DMS114 treated with DMSO at 0.1 percent for 48 hours (cell line): ENCODE measurements at regions not wholly inside any gene's neighbourhood (a gene's known extent, or its start where the extent isn't known, plus 50 kb on each side); places are given as distances from the start of the nearest gene placed in this dataset.
"Not testable (repeated sequence)": the region's sequence is repeated elsewhere in the genome, so short reads cannot be mapped to it uniquely, and the experiment has no call there.

Experiments
- DNase-seq: peaks from one replicate; lab custom pipeline; 2025; ENCODE audit not compliant: unreplicated experiment; lab: John Stamatoyannopoulos, UW

DNA sequence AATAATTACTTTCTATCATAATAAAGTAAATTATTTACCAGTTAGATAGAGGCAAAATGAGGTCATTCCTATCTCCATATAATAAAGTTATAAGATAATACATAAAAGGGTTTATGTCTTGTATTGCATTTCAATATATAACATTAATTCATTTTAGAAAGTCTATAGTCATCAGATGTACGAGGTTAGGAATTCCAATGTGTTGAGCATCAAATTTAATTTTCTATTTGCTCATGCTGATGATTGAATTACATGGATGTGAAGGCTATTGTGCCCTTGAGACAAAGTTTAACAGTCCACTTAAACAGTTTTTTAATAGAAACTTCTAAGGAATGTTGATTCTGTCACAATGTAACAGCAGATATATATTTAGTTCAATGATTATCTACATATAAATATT is 678.3 kb upstream of the LRRN3 start:
- no peak for DNase-seq

DNA sequence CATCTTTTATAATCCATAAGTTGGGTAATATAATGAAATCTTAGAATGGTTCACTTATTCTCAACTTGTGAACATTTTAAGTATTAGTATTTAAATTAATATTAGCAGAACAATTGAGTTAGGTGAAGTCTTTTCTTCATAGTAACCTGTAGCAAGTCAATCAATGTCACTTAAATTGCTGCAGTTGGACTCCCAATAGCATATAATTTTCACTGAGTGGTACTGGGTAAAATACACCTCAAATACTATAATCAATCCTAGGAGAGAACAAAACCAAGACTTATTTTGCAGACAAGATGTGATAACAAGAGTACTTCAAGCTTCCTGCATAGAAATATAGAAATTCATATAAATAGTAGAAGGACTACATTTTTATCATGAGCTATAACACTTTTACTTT is 677.9 kb upstream of the LRRN3 start:
- DNase-seq = no peak

DNA sequence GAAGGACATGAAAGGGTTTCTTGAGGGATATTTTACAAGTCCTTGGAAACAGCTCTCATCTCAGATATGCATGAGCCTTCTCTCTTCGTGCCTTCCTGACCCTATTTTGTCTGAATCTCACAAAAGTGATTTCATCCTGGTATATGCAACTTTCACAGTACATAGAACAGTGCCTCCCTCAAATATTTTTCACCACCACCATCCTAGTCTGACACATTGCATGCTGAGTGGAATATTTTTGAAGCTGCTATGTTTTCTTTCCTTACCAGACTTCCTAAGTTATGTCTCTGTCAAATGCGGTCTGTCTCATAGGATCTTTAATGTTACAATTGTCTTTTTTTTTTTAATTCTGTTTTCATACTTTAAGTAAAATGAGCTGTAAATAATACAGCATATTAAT is 673.3 kb upstream of the LRRN3 start:
- no peak for DNase-seq

DNA sequence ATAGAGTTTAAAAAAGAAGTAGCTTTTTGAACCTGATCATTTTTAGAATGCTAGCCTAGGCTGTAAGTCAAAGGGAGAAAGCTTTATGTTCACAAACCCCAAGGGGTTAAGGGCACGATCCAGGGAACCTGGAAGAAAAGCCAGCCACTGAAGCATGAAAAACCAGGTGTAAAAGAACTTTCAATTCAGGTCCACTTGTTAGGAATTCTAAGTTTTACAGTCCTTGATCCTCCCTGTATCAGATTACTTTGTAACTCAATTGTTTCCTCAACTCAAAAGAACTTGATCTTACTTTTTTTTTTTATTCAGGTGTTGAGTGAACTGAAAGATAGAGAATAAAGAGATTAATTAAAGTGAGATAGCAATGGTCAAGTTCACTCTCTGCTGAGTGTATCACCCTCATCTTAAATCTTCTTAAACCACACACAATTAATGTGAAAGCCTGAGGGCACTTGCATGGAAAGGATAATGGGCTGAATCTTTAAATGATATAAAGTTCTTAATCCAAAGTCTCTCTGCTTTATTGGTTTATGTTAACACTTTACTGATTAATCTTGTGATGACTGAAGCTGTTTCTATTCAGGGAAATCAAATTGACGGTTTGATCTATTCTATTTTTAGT is 672.2 kb upstream of the LRRN3 start:
- no peak for DNase-seq

DNA sequence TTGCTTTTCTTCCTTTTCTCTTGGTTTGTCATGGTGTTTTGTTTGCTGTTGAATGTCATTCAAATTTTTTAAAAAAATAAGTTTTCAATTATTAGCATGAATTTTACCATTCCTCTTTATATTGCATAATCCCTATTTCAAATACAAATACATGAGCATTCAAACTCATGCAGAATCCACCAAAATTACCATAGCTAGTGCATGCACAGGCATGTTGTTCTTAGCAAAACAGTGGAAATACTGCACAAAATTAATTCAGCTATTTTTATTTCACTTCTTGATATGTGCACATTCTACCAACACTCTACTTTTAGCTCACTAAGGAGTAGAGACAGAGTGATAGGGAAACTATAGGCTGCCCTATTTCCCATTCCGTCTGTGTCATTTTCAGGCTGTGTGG is 670.1 kb upstream of the LRRN3 start:
- DNase-seq = no peak

DNA sequence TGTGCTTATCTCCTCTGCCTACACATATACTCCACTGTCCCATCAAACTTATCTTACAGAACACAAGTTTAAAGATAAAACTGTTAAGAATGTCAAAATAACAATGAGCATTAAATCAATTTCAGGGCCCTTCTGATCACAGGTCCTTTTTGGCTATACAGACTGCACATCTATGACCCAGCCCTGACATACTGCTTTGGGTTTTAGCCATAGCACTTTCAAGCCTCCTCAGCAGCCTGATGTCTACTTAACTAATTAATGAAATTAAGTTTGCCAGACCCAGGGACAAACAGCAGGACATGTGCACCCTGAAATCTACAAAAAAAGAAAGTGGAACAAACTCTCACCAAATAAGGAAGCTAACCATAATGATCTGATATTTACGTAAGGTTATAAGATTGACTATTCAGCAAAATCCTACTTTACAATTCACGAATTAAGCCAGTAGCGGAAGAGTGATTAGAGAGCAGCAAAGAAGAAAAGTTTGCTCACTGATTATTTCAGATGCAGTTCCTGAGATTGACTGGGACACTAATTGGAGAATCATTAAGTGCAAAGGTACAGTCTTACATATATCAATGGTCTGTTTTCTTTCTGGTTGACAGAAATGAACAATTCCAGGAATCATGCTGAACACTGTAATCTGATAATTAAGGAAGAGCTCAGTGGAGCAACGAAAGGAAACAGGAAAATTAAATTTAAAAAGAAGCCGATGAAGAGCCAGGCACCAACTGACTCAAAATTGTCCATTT is 669.3 kb upstream of the LRRN3 start:
- DNase-seq = no peak

DNA sequence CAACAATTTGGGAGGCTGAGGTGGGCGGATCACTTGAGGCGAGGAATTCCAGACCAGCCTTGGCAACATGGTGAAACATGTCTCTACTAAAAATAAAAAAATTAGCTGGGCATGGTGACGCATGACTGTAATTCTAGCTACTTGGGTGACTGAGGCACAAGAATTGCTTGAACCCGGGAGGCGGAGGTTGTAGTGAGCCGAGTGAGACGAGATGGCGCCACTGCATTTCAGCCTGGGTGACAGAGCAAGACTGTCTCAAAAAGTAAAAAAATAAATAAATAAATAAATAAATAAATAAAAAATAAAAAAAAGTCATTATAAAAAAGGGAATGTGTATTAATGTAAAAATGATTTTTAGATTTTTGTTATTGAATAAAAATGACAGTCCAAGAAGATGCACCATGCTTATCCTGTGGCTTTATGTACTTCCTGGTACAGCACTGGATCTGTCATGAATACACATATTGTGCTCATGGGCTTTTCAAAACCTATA is 658.8 kb upstream of the LRRN3 start:
- no peak for DNase-seq

DNA sequence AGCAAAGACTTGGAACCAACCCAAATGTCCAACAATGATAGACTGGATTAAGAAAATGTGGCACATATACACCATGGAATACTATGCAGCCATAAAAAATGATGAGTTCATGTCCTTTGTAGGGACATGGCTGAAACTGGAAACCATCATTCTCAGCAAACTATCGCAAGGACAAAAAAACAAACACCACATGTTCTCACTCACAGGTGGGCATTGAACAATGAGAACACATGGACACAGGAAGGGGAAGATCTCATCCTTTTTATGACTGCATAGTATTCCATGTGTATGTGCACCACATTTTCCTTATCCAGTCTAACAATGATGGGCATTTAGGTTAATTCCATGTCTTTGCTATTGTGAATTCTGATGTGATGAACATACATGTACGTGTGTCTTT is 652.0 kb upstream of the LRRN3 start:
- DNase-seq = not testable (repeated sequence)

DNA sequence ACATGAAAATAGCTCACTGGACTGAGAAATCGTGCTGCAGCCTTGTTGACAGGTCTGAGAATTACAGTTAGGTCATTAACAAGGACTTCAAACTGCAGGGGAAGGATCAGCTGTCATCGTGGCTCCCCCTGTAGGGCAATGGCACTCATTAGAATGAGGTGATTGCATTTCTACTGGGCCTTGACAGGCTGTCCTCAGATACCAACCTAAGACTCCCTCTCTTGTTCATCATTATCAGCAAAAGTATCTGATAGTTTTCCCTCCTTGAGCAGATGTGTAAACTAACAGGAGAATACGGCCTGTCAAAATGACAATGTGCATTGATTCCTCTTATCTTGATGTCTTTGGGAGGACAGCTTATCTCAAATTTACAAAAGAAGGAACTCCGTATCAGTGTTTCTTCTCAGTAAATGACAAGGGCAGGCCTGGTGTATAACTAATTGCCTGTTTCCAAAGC is 648.5 kb upstream of the LRRN3 start:
- no peak for DNase-seq

DNA sequence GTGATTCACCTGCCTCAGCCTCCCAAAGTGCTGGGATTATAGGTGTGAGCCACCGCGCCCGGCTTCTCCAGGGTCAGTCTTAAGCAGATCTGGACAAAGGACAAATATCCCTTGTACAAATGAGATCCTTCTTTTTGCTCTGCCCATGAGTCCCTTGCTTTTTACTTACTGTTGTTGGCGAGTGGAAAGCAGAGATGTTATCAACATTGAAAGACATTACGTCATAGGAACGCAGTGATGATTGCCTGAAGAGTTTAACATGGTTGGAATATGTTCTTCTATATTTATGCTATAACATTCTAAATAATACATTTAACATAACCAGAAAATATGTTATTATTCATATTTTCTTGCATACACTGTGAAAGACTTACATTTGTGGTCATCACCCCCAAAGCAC is 644.3 kb upstream of the LRRN3 start:
- DNase-seq = no peak

DNA sequence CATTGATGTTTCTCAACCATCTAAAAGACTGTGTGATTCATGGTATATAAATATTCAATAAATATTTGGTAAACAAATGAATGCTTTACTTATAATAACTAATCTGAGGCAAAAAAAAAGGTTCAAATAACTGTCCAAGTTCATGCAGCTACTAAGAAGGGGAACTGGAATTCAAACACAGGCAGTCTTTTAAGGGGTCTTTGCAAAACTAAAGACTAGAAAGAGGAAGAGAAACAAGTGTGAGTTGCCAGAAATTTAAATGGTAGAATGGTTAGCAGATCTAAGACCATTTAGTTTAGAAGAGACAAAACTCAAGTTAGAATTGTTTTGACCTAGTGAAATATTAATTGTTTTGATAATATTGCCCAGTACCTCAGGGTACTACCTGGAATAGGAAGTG is 642.0 kb upstream of the LRRN3 start:
- DNase-seq = no peak

DNA sequence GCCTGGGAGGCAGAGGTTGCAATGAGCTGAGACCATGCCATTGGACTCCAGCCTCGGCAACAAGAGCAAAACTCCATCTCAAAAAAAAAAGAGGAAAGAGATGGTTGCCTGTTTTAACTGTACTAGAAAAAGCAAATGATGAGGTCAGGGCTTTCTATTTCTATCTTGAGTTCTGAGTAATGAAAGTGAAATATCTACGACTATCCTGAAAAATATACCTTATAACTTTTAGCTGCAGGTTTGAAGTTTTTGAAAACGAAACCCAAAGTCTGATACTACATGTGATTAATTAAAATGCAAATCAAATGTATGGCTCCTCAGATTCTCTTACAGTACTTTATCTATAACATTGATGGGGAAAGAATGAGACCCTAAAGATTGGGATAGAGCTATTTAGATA is 636.2 kb upstream of the LRRN3 start:
- DNase-seq = no peak

DNA sequence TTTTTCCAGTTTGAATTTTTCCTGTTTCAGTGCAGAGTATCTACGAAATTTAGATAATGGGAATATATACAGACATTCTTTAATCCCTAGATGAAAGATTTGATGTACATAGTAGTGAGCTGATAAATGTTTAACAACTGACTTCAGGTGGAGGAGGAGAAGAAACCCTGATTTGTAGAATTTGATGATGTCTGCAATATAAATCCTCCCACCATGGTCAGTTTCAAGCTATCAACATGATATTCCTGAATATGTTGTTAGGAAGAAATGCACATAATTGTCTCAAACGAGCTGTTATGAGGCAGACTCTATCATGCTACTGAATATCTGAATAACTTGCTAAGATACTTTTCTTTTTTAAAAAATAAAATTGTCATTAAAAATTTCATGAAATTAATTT is 629.3 kb upstream of the LRRN3 start:
- no peak for DNase-seq

DNA sequence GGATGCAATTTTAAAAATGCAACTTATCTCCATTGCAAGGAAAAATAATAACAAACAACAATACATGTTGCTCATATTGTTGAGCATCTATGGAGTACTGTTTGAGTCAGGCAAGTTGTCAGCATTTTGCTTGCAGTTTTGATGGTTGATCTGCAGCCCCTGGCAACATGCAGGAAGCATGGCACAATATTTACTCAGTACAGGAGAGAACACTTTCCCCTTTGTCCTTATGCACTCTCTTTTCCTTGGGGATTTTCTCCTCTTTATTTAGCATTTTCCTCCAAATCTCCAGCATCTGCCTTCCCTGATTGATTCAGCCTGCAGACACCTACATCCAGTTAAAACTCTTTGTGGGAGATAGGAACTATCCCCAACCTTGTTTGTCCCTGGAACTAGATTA is 620.5 kb upstream of the LRRN3 start:
- no peak for DNase-seq

DNA sequence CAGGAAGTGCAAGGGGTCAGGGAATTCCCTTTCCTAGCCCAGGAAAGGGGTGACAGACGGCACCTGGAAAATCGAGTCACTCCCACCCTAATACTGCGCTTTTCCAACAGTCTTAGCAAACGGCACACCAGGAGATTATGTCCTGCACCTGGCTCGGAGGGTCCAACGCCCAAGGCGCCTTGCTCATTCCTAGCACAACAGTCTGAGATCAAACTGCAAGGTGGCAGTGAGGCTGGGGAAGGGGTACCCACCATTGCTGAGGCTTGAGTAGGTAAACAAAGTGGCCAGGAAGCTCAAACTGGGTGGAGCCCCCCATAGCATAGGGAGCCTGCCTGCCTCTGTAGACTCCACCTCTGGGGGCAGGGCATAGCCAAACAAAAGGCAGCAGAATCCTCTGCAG is 618.5 kb upstream of the LRRN3 start:
- DNase-seq = not testable (repeated sequence)

DNA sequence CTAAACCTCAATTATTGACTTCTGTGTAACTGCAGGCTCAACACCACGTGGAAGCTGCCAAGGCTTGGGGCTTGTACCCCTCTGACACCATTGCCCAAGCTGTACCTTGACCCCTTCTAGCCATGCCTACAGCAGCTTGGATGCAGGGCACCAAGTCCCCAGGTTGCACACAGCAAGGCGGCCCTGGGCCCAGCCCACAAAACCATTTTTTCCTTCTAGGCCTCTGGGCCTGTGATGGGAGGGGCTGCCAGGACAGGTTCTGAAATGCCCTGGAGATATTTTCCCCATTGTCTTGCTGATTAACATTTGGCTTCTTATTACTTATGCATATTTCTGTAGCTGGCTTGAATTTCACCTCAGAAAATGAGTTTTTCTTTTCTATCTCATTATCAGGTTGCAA is 610.0 kb upstream of the LRRN3 start:
- no peak for DNase-seq

DNA sequence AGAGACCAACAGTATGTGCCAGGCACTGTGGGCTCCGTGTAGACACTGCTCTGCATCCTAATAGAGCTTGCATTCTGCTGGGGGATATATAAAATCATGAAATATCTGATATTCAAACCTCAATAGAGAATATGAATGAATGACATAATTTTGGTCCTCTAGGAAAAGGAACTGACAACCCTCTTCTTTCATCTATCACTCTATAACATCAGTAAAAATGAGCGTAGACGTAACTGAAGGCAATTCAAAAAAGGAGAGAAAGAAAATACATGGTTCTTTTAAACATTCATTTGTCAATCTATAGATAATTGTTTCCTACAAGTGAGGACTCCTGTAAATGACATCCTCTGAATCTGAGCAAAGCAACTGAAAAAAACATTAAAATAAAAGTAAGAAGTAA is 607.4 kb upstream of the LRRN3 start:
- no peak for DNase-seq

DNA sequence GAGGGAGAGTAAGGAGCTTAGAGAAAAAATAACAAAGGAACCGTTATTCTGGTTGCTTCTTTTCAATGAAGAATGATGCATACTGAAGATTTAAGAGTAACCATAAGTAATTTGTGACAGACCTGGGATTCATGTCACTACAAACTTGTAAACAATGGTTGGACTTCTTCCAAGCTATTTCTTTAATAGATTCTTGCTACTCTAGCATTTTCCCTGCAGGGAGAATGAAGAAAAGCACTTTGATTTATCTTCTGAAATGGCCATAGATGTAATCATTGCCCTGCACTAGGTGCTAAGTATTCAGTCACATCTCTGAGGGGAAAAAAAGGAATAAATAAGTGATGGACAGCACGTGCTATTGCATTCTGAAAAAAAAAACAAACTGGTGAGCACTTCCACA is 606.6 kb upstream of the LRRN3 start:
- DNase-seq = no peak

DNA sequence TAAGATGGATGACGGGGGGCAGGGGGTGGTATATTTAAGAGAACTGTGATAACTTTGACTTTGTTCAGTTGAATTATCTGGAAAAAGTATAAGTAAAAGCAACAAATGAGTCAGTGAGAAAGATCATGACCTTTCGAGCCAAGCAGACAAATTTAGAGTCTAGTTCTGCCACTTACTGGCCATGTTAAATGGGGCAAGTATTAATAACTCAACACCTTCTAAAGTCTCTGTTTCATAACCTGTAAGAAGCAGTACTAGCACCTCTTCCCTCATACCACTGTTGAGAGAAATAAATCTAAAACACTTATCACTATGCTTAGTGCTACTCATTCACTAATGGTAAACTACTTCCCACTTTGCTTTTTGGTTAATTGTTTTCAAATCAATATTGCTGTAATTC is 604.4 kb upstream of the LRRN3 start:
- DNase-seq = no peak

DNA sequence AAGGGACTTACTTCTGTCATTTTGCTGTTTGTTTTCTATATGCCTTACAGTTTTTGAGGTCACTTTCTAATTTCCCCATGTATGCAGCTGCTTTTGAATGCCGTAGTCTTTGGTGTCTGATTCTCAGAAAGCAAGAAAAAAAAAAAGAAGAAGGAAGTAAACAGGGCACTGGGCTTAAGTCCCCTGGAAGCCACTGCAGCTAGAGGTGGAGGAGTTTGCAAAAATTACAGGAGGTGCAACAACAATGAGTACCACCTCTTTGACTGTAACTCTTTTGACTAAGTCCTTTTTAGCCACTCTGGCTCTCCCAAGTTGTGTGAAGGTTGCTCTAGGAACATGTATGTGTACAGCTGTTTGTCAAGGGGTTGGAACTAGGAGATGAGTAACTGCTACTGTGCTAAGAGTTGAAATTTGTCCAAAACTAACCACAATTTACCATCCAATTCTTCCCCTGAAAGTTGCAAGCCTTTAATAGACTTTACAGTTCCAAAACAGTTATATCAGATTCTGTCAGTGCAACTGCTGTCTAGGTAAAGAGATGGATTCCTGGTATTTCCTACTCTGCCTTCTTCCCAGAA is 588.0 kb upstream of the LRRN3 start:
- DNase-seq = no peak

DNA sequence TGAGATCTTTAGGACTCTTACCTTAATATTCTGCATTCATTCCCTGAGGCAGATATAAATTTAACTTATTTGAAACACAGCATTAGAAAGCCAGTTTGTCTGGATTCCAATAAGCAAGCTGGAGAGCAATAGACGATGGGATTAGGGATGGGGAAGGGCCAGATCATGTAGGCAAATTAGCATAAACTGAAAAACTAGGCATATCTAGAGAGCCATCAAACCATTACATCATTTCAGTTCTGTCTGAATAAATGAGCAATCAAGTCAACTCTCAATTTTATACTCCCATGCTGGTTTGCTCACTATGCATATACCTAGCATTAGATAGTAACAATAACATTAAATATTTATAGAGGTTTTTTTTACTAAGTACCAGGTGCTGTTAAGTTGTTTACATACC is 583.6 kb upstream of the LRRN3 start:
- DNase-seq = no peak

DNA sequence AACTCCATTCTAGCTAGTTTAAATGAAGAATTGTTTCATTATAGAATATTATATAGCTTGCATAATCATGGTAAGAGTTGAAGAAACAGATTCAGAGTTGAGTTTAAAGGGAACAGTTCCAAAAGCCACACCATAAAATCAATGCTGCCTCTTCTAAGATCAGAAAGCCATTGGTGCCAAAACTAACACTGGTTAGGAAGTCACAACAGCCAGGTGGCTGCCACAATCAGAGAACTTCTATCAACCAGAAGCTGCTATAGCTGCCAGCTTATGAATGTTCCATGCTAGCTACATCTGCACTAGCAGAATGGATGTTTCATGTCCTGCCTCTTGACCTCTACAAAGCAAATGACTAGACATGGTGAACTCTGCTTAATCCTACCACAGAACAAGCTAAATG is 583.1 kb upstream of the LRRN3 start:
- no peak for DNase-seq
